ENCODE measurements at regions not wholly inside any gene's neighbourhood (a gene's known extent, or its start where the extent isn't known, plus 50 kb on each side); places are given as distances from the start of the nearest gene placed in this dataset.

DNA sequence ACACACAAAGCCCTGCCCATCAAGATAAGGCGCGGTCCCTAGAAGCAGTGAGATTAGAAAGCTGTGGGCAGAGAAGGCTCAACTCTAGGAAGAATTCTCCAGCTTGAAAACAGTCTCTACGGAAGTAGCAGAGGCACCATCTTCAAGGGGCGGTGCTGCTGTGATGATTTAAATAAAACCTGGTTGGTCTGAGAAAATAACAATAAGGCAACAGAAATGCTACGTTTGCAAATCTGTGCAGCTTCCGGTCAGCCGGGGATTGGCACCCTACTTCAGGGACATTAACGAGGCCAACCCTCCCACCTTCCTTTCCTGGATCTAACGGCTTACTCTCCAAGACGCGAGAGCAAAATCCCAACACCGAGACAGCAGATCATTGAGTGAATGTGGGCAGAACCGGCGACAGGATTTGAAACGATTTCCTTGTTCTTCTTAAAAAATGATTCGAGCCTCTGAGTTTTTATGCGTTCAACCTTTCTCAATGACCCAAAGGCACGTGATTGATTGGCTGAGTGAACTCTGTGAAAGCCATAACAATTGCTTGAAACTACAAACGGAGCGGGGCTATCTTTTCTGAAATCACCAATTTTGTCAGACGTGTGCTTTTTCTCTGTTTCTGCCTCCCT lies 93.7 kb upstream of the ZNF516 start:
- DNase-seq (ENCODE audit: low spot score), result no peak
- Mint-ChIP-seq H3K36me3 (no peaks in the 10 kb centered on the region), H3K4me1 (ENCODE audit: low read depth in 2 of 2) (peaks cover 12 to 14% of the 10 kb centered on the region in 2 donors), H3K9me3 (no peaks in the 10 kb centered on the region), H3K27me3 (peaks cover 36 to 46% of the 10 kb centered on the region in 2 donors), H3K4me3 (peak overlapping the region; percentile 78), H3K27ac (peak overlapping the region in 1 of 2 donors; percentile 22)
- ATAC-seq, result no peak

DNA sequence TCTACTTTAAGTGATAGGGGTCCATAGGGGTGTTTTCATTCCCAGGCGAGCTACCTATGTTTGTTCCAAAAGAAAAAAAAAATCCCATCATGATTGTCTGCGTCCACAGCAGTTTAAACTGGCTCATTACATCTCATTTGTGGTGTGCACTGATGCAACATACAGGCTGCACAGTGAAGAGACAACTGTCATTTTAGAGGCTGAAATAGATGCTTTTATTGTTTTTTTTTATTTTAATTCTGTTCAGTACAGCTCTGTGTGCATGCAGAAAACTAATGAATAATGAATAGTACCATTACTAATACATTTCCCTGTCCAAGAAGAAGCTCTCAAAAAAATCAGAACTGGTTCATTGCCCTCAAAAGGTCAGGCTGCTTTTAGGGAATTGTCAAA lies 92.8 kb upstream of the ZNF516 start:
- Mint-ChIP-seq H3K27ac (no peak overlapping the region), H3K4me1 (ENCODE audit: low read depth in 2 of 2) (peaks cover 12 to 14% of the 10 kb centered on the region in 2 donors), H3K27me3 (peaks cover 37 to 42% of the 10 kb centered on the region in 2 donors), H3K36me3 (no peaks in the 10 kb centered on the region), H3K4me3 (no peak overlapping the region), H3K9me3 (no peaks in the 10 kb centered on the region)
- ATAC-seq (no peak), DNase-seq (ENCODE audit: low spot score) (no peak)

DNA sequence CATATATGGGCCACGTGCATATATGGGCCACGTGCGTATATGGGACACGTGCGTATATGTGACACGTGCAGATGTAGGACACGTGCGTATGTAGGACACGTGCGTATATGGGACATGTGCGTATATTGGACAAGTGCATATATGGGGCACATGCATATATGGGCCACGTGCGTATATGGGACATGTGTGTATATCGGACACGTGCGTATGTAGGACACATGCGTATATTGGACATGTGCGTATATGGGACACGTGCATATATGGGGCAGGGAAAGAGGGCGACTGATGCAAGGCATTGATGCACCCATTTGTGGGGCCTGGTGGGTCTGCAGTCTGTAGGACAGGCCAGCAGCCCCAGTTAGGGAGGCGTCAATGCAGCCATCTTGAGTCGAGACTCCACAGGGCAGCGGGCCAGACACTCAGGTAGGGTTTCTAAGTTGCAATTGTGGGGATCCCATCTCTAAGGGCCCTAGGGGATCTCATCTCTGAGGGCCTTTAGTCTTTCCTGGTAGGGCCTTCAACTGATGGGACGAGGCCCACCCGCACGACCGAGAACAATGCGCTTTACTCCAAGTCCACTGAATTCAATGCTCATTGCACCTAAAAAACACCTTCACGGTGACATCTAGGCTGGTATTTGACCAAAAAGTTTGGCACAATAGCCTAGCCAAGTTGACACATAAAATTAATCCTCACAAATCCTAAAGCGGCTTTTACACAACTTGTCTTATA lies 92.3 kb upstream of the ZNF516 start:
- ATAC-seq (no peak), DNase-seq (ENCODE audit: low spot score) (no peak)
- Mint-ChIP-seq H3K4me1 (ENCODE audit: low read depth in 2 of 2) (peaks cover 11 to 12% of the 10 kb centered on the region in 2 donors), H3K27ac (no peak overlapping the region), H3K27me3 (peaks cover 32 to 37% of the 10 kb centered on the region in 2 donors), H3K4me3 (no peak overlapping the region), H3K36me3 (no peaks in the 10 kb centered on the region), H3K9me3 (no peaks in the 10 kb centered on the region)

DNA sequence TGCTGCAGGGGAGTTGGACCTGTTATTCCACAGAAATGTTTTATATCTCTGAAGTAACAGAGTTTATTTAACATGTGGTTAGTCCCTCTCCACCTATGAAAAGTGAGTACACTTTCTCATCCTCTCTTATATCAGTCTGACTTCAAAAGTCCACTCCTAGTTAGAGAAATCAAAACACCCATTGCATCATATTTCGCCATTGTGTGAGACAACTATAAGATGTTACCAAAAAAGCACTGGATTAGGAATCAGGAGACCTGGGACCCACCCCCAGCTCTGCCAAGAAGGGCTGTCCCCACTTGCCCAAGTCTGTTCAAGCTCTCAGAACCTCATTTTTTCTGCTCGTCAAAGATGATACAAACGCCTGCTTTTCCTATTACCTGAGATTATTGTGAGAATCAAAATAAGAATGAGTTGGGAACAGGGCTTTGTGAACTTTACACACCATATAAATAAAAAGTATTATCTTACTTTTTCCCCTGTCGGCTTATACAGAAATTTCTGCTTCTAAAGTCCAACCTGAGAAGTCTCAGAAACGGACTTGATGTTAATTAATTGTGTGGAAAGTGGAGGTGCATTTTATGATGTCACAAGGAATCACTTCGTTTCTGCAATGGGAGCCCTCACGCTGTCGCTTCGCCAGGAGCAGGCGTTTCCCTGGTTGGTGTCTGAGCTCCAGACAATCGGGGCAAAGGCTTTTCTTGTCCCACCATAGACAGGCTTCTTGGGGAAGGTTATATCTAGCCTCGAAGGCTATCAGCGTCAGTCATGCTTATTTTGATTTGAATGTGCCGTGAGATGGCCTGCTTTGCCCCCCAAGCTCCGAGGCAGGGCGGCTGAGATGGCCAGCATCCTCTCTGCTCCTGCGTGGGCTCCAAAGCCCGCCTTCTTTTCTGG lies 89.6 kb upstream of the ZNF516 start:
- no peak for ATAC-seq

DNA sequence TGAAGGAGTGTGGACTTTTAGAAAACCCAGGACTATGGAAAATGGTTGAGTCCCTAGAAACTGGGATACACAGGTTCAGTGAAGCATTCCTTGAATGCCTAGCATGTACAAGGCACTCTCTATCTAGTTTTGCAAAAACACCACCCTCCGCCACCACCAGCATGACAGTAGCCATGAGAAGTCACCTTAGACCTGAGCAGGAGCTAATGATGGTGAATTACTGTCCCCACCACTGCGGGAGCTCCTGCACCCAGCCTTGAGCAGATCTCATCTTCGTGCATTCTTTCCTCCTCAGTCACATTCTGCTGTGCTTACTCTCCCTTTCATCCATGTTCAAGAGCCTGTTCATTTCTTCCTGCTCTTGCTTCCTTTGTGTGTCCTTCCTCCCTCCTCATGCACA lies 86.2 kb upstream of the ZNF516 start:
- Mint-ChIP-seq H3K4me3 (no peak overlapping the region), H3K36me3 (no peaks in the 10 kb centered on the region), H3K9me3 (no peaks in the 10 kb centered on the region), H3K27ac (no peak overlapping the region), H3K4me1 (ENCODE audit: low read depth in 2 of 2) (peaks cover 0 to 3% of the 10 kb centered on the region in 2 donors), H3K27me3 (peaks cover 21% of the 10 kb centered on the region in 2 donors)
- ATAC-seq (no peak), DNase-seq (ENCODE audit: low spot score) (no peak)

More for the DNA sequence above, 89.6 kb upstream of the ZNF516 start:
- peaks cover 11 to 12% of the 10 kb centered on the region in 2 donors for H3K4me1 Mint-ChIP-seq (ENCODE audit: low read depth in 2 of 2)
- H3K27me3 Mint-ChIP-seq, result peaks cover 26 to 31% of the 10 kb centered on the region in 2 donors
- H3K9me3 Mint-ChIP-seq, result no peaks in the 10 kb centered on the region
- no peak for DNase-seq (ENCODE audit: low spot score)
- no peak overlapping the region for H3K4me3 Mint-ChIP-seq
- no peaks in the 10 kb centered on the region for H3K36me3 Mint-ChIP-seq
- no peak overlapping the region for H3K27ac Mint-ChIP-seq

DNA sequence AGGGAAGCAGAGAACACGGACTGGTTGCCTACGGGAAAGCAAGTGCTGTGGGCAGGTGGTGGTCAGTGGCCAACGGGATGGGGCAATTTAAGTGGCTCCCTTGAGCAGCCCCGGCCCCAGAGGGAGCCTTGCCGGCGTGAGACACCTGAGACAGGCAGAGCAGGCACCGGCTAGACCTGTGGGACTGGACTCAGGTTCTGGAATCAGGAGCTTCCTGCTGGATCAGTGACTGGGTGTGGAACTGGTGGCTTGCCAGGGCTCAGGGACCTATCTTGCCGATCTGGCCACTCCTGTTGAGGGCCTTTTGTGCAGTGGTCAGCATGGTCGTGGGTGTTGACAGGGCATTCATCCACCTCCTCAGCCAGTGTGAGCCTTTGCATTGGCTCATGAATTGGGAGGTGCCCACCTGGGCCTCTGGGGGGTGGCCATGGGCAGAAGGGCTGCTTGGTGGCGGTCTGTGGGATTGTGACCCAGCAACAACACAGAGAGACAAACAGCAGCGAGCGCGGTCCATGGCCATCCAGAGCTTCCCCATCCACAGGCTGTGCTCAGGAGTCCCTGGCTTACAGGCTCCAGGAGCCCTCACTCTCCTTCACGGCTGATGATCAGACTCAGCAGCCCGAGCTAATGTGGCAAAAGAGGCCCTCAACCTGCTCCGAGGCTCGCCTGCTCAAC lies 85.4 kb upstream of the ZNF516 start:
- ATAC-seq (peak; percentile 14 to 44), DNase-seq (ENCODE audit: low spot score) (no peak)
- no peak overlapping the region for H3K27ac Mint-ChIP-seq
- no peak overlapping the region for H3K4me3 Mint-ChIP-seq
- peaks cover 0 to 3% of the 10 kb centered on the region in 2 donors for H3K4me1 Mint-ChIP-seq (ENCODE audit: low read depth in 2 of 2)
- H3K9me3 Mint-ChIP-seq, result no peaks in the 10 kb centered on the region
- no peaks in the 10 kb centered on the region for H3K36me3 Mint-ChIP-seq
- peaks cover 24% of the 10 kb centered on the region in 2 donors for H3K27me3 Mint-ChIP-seq

DNA sequence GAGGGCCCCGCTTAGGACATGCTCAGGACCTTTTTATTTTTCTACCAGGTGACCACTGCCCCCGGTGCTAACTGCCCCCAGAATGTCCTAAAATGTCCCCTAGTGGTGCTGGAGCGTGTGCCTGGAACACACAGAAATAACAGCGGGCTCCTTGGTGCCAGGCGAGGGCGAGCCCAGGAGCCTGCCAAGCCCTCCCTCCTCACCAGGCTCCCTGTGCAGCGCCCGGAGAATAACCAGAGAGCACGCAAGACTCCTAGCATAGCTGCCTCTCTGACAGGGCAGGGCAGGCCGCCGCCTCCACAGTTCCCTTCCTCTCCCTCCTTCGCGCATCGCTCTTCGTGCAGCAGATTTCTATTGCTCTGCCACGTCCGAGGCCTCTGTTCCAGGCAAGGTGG lies 84.3 kb upstream of the ZNF516 start:
- H3K36me3 Mint-ChIP-seq, result no peaks in the 10 kb centered on the region
- peaks cover 31 to 32% of the 10 kb centered on the region in 2 donors for H3K27me3 Mint-ChIP-seq
- peak in 1 of 2 donors; percentile 4 for ATAC-seq
- no peak overlapping the region for H3K27ac Mint-ChIP-seq
- no peaks in the 10 kb centered on the region for H3K9me3 Mint-ChIP-seq
- H3K4me1 Mint-ChIP-seq (ENCODE audit: low read depth in 2 of 2), result peaks cover 0 to 3% of the 10 kb centered on the region in 2 donors
- DNase-seq (ENCODE audit: low spot score), result no peak
- H3K4me3 Mint-ChIP-seq, result no peak overlapping the region

DNA sequence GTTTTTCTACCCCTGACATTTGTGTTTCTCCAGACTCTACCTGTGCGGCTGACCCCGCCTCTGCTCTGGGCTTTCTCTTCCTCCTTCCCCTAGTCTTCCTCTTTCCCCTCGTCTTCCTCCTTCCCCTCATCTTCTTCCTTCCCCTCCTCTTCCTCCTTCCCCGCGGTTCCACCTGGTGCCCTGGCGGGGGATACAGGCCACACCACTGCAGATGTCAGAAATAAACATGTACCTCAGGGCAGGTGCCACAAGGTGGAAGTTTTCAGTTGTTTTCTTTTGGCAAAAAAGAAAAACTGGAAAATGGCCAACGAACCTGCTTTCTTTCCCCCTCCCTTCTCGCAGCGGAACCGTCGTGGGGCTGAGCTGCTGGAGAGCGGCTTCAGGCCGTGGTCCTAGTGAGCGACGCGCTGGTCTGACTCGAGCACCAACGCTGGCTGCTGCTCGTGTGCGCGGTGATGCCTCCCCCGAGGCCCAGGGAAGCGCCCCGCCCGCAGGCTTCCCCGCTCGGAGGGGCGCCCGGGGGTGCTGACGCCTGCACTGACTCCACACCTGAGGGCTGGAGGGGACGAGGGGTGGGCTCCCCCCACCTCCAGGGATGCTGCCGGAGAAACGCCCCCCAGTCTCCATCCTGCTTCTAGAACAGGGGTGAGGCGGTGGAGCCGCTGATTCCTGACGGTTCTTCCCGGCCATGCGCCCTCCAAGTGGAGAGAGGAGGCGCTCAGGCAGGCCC lies 83.7 kb upstream of the ZNF516 start:
- no peaks in the 10 kb centered on the region for H3K9me3 Mint-ChIP-seq
- peak in 1 of 2 donors; percentile 28 for ATAC-seq

DNA sequence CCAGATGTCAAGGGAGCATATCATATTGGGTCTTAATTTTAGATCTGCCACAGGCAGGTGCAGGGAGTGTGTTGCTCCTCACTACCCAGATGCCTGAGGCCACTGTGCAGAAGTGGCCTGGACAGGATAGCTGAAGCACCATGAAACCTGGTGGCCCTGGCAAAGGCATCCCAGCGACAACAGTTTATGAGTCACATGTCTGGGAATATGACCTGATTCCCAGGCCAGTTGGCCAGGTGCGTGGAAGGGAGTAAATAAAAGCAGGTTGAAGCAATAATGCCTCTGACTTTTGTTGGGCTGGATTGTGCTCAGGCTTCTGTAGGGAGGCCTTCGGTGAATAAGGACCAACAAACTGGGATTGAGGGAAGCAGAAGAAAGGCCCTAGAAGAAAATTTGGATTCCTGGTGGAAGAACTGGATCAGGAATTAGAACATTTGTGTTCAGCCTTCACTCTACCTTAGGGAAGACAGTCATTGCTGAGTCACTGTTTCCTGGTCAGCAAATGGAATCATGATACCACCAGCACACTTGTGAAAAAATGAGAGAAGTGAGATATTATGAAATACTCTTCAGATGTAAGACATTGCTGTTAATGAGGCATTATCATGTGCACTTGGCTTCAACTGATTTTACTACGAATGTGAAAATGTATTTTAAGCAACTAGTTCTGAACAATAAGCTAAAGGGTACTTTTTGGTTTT lies 78.4 kb upstream of the ZNF516 start:
- peaks cover 23 to 26% of the 10 kb centered on the region in 2 donors for H3K27me3 Mint-ChIP-seq
- peak overlapping the region in 1 of 2 donors; percentile 65 for H3K27ac Mint-ChIP-seq
- no peaks in the 10 kb centered on the region for H3K9me3 Mint-ChIP-seq
- DNase-seq (ENCODE audit: low spot score), result no peak
- peak; percentile 31 to 79 for ATAC-seq
- H3K4me1 Mint-ChIP-seq (ENCODE audit: low read depth in 2 of 2), result peaks cover 0 to 14% of the 10 kb centered on the region in 2 donors
- H3K4me3 Mint-ChIP-seq, result peak overlapping the region; percentile 13
- no peaks in the 10 kb centered on the region for H3K36me3 Mint-ChIP-seq

More for the DNA sequence above, 83.7 kb upstream of the ZNF516 start:
- no peak for DNase-seq (ENCODE audit: low spot score)
- Mint-ChIP-seq H3K27me3 (peaks cover 32% of the 10 kb centered on the region in 2 donors), H3K4me3 (no peak overlapping the region), H3K27ac (no peak overlapping the region), H3K4me1 (ENCODE audit: low read depth in 2 of 2) (peaks cover 0 to 3% of the 10 kb centered on the region in 2 donors), H3K36me3 (no peaks in the 10 kb centered on the region)

DNA sequence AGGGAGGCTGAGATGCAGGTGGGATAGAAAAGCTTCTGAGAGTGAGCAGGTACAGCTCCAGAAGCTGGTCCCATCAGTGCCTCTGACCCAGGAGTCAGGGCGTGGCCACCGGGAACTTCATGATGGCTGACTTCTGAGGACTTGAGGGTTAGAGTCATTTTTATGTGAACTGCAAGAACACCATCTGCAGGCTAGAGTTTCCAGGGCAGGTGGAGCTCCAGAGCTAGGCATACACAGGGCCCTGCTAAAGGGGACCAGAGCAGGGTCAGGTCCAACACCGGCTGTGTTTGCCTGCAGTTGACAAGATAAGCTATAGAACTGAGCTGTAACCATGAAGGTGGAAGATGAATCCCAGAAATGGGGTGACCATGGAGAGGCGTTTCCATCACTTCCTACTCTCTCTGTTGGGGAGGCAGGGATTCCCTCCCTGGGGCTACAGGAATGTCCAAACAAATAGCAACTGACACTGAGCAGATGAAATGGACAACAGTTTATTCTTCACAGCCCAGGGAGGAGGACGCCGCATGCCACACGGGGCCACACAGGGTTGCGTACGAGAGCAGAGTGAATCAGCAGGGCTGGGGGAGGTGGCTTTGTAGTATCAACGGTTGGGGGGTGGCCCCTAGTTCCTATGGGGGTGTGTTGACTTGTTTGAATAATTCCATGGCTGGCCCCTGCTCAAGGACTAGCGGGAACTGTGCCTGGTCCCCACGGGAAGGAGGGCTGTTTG lies 77.6 kb upstream of the ZNF516 start:
- peak in 1 of 2 donors; percentile 38 for ATAC-seq
- Mint-ChIP-seq H3K27me3 (peaks cover 23 to 24% of the 10 kb centered on the region in 2 donors), H3K9me3 (no peaks in the 10 kb centered on the region), H3K4me1 (ENCODE audit: low read depth in 2 of 2) (peaks cover 0 to 13% of the 10 kb centered on the region in 2 donors), H3K36me3 (no peaks in the 10 kb centered on the region), H3K4me3 (no peak overlapping the region), H3K27ac (peak overlapping the region in 1 of 2 donors; percentile 65)
- no peak for DNase-seq (ENCODE audit: low spot score)

DNA sequence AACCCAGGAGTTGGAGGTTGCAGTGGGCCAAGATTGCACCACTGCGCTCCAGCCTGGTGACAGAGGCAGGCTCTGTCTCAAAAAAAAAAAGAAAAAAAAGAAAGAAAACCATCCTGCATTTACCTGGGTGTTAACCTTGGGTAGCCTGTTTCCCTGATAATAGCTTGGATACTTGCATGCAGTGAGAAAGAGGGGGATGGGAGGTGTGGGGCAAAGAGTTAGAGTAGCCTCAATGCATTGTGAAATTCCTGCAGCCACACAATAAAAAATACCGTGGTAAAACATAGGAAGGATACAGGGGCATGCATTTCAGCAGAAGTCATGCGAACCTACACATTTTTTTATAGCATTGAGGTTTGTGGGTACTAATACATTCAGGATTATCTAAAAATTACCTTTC lies 76.6 kb upstream of the ZNF516 start:
- no peaks in the 10 kb centered on the region for H3K36me3 Mint-ChIP-seq
- H3K27me3 Mint-ChIP-seq, result peaks cover 27 to 32% of the 10 kb centered on the region in 2 donors
- no peak overlapping the region for H3K4me3 Mint-ChIP-seq
- no peak for DNase-seq (ENCODE audit: low spot score)
- H3K27ac Mint-ChIP-seq, result no peak overlapping the region
- no peak for ATAC-seq
- H3K4me1 Mint-ChIP-seq (ENCODE audit: low read depth in 2 of 2), result peaks cover 5 to 13% of the 10 kb centered on the region in 2 donors
- H3K9me3 Mint-ChIP-seq, result no peaks in the 10 kb centered on the region

DNA sequence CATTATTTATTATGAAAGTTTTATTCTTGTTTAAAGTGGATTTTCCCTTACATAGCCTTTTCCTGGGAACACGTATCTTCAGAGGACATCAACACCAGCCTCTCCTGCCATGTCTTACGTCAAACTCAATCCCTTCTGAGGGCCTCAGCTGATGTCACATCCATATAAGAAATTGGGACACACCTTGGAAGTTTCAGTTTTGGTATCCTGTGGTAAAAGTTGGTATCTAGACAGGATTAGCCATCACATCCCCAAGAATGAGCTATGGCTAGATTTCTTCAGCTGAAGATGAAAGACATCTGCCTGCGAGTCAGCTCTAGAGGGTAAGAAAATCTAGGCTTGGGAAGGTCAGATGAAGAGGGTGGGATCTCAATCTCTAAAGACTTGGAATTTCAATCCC lies 75.8 kb upstream of the ZNF516 start:
- DNase-seq (ENCODE audit: low spot score), result no peak
- H3K27me3 Mint-ChIP-seq, result peaks cover 25 to 30% of the 10 kb centered on the region in 2 donors
- peak overlapping the region; percentile 44 to 66 for H3K27ac Mint-ChIP-seq
- H3K36me3 Mint-ChIP-seq, result no peaks in the 10 kb centered on the region
- H3K9me3 Mint-ChIP-seq, result no peaks in the 10 kb centered on the region
- H3K4me3 Mint-ChIP-seq, result no peak overlapping the region
- ATAC-seq, result no peak
- peaks cover 6 to 15% of the 10 kb centered on the region in 2 donors for H3K4me1 Mint-ChIP-seq (ENCODE audit: low read depth in 2 of 2)
